NCI-H128 (cell line): ENCODE measurements at regions not wholly inside any gene's neighbourhood (a gene's known extent, or its start where the extent isn't known, plus 50 kb on each side); places are given as distances from the start of the nearest gene placed in this dataset.
"Not testable (repeated sequence)": the region's sequence is repeated elsewhere in the genome, so short reads cannot be mapped to it uniquely, and the experiment has no call there.

Experiments used
- DNase-seq: peaks from one replicate; lab custom pipeline; 2025; ENCODE audit not compliant: unreplicated experiment; lab: John Stamatoyannopoulos, UW

DNA sequence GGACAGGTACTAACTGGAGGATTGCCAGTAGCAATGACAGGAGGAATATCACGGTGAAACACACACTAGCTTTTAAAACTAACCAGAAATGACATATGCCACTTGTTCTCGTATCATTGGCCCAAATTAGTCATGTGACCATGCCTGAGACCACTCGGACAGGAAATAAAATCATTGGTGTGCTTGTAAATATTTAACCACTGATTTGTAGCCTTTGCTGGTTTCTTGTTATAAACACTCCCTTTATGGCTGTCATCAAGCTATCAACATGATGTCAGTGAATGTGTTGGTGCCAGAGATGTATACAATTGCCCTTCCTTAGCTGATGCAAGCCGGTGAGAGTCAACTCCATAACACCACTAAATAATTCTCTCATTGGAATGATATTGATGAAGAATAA, 123.7 kb upstream of the ANKH start:
- no peak for DNase-seq

DNA sequence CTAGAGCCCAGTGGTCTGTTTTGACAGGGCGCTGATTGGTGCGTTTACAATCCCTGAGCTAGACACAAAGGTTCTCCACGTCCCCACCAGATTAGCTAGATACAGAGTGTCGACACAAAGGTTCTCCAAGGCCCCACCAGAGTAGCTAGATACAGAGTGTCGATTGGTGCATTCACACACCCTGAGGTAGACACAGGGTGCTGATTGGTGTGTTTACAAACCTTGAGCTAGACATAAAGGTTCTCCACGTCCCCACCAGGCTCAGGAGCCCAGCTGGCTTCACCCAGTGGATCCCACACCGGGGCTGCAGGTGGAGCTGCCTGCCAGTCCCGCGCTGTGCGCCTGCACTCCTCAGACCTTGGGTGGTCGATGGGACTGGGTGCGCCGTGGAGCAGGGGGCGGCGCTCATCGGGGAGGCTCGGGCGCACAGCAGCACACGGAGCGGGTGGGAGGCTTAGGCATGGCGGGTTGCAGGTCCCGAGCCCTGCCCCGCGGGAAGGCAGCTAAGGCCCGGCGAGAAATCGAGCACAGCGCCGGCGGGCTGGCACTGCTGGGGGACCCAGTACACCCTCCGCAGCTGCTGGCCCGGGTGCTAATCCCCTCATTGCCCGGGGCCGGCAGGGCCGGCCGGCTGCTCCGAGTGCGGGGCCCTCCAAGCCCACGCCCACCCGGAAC, 122.0 kb upstream of the ANKH start:
- DNase-seq, result not testable (repeated sequence)

DNA sequence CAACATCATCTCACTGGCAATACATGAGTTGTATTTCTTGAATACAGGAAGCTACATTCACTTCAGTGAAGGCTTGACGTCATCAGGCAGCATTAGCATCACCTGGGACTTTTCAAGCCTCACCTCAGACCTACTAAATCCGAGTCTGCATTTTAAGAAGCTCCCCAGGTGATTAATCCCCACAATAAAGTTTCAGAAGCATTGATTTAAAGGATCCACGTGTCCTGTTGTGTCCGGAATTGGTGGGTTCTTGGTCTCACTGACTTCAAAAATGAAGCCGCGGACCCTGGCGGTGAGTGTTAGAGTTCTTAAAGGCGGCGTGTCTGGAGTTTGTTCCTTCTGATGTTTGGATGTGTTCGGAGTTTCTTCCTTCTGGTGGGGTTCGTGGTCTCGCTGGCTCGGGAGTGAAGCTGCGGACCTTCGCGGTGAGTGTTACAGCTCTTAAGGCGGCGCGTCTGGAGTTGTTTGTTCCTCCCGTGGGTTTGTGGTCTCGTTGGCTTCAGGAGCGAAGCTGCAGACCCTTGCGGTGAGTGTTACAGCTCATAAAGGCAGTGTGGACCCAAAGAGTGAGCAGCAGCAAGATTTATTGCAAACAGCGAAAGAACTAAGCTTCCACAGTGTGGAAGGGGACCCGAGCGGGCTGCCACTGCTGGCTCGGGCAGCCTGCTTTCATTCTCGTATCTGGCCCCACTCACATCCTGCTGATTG, 121.3 kb upstream of the ANKH start:
- DNase-seq, result not testable (repeated sequence)

DNA sequence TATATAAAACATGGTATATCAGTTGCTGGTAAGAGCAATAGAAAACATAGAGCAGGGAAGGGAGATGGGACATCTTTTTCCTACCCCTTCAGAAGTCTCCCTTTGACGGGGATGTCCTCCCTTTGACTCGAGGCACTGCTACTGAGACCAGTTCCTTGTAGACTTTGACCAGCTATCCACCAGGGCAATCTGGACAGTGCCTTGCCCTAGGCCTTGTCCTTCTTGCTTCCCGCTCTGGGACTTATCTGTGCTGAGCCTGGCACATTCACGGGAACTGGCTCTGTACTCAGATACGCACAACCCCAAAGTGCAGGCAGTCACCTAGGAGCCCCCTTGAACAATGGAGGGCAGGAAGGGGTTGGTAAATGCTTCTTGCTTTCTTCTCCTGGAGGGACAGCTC, 116.6 kb upstream of the ANKH start:
- no peak for DNase-seq

DNA sequence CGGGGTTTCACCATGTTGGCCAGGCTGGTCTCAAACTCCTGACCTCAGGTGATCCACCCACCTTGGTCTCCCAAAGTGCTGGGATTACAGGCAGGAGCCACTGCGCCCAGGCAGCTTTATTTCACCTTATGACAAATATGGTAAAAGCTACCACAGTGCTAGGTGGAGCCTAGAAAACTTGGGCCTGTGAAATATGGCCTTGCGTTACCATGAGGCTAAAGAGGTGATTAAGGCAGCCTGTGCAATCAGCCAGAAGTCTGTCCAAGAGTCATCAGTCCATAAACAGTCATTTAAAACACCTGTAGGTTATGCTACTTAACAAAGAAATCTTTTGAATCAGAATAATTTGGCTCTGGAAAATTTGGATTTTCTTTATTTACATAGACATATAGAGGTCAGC, 114.8 kb upstream of the ANKH start:
- DNase-seq, result no peak

DNA sequence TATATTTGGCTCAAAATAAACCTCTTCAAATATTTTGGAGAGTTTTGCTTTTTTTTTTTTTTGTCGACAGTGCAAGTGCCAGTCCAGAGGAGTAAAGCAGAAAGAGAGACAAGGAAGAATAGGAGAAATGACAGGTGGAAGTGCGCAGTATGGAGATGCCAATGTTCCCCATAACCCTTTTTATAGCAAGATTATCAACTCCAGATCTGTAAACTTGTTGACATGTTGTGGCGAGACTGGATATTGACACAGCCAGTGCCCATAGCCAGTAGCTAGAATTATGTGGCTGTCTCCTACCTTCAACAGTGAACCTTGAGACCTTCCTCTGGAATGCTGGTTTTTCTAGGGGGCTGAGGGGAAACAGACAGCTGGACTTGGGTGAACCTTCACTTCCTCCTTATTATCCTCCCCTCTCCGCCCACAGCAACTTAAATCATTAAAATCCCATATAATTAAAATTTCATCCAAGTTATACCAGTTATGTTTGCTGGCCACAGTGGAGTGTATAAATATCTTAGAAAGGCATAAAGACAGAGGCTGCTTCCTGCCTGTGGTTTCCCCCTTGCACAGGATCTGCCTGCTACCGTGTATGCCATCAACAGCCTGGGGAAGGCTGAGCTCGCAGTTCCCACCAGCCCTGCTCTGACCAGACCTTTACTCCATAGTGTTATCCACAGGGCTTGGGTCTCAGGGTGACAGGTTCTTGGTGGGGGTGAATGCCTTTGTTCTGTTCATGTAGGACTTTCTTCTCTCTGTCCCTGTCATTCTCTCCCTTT, 112.3 kb upstream of the ANKH start:
- no peak for DNase-seq

DNA sequence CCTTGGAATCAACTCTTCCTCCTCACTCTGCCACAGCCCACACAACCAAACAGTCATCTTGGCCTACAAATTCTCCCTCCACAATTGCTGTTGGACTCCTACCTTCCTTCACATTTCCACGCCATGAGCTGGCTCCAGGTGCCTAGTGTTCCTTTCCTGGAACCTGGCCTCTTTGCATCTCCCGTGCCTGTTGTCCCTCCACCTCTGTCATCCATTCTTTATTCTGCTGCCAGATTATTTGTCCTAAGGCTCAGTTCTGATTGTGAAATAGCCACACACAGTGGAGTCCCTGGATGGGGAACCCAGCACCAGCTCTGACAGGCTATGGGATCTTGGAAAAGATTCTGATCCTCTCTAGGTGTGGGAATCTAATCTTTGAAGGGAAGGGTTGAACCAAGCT, 109.1 kb upstream of the ANKH start:
- DNase-seq, result no peak

DNA sequence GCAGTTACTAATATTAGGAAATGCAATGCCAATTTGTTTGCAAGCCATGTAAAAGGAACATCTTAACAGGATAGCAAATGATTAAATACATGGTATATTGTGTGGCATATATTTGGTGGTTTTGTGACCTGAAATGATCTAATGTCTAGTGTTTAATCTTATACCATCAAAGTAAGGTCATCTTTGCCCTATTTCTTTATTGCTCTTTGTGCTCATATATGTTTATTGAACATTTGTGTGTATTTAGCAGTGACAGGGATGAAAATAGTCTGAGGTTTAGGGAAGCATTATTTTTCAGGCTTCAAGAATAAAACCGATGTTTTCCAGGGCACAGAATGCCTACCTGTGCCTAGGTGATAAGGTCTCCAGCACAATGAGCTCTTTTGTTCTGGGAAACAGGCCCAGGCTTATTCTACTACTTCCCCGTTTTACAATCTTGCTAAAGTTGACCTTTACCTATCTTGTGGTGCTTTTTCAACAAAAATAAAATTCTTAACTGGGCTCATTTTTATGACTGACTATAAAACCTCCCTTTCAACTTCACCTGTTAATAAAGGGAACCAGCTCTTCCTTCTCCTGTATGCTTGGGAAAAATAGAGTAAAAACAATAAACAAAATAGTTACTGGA, 105.6 kb upstream of the ANKH start:
- DNase-seq, result no peak

DNA sequence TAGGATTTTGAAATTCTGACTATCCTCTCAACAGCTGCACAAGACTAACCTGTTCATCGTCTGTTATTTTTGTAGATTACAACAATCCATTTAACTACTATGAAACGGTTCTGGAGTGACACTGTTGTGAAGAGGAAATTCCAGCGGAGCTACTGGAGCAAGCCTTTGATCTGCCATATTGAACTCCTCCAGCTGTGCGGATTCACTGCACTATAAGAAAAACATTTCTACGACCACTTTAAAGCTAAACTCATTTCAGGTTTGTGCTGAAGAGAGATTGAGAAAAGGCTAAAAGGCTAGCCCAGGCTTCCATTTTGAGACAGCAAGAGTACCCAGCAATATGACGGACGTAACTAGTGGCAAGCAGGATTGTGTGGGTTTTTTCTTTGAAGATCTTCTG, 104.9 kb upstream of the ANKH start:
- no peak for DNase-seq

DNA sequence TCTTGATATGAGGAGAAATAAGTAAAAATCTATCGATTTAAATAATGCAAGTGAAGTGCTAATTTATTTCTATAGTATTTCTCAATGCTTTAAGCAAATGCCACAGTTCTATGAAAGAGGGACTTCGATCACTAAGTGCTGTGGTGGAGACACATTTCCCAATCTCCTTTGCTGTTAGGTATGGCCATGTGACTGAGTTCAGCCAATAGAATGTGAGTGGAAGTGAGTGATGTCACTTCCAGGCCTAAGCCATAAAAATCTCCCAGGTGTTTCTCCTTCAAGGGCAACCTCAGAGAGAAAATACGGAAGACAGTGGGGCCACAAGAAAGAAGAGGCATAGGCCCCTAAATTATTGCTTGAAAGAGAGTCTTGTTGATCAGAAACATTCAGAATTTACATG, 100.3 kb upstream of the ANKH start:
- DNase-seq, result no peak

DNA sequence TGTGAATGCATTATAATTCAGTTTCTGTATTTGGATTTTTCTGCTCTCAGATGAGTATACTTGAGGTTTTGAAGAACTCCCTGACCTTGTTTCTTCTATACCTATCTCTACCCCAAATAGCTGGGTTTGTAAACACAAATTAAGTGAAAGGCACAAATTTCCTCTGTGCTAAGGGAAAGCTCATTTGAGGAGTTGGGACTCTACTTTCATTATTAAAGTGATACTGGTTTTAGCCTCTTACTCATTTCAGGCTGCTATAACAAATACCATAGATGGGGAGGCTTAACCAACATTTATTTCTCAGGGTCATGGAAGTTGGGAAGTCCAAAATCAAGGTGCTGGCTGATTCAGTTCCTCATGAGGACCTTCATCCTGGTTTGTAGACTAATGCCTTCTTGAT, 97.2 kb upstream of the ANKH start:
- no peak for DNase-seq

DNA sequence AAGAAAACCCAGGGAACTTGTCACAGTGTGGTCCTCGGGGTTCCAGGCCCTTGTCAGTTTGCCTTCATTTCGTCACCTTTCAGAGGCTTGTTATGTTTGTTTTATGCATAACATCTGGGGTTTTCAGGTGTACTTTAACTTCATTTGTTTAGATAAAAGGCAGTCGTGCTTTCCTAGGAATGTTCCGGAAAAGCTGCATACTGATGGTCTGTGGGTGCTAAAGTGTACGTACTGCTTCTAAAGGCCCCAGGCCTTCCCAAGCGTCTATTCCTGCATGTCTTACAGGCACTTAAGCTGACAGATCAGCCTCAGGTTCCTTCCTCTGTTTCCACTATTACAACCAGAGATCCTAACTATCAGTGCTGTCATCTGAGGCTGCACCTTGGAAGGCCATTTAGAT, 95.6 kb upstream of the ANKH start:
- no peak for DNase-seq

DNA sequence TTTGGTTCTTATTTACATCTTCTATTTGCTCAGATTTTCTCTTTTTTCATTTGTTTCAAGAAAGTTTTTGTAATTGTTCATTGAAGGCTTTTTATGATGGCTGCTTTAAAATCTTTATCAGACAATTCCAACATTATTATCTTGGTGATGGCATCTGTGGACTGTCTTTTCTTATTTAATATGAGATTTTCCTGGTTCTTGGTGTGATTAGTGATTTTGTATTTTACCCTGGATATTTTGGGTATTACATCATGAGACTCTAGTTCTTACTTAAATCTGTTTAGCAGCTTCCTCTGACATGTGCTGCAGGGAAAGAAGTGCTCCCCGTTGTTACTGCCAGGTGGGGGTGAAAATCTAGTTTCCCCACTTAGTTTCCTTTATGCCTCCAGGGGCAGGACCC, 94.2 kb upstream of the ANKH start:
- DNase-seq, result no peak

DNA sequence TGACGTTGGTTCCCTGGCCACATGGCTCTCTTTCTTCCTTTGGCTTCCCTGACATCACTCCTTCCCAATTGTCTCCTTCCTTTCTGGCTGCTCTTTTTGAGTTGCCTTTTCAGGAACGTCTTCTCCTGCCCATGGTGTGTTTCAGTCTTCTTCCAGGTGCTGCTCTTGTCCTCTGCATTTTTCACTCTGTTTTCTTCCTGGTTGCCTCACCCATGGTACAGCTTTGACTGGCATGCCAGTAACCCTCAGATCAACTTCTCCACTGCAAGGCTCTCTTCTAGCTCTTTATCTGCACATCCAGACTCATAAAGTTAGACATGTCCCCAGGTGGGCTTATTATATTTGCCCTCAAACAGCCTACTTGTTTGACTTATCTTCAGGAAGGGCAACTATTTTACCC, 91.0 kb upstream of the ANKH start:
- DNase-seq, result no peak

DNA sequence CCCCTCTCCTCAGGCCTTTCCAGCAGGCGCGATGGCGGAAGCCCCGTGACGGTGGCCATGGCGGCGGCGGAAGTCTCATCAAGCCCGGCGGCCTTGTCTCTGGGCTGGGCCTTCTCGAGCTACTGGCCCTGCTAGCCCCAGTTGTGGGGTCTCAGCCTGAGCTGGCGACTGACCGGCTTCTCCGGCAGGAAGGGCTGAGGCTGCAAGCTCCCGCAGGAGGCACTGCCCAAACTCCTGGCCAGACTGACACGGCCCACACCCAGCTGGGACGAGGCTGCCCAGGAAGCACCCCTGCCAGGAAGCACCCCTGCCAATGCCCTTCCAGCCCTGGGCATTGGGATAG, 88.5 kb upstream of the ANKH start:
- DNase-seq, result no peak

DNA sequence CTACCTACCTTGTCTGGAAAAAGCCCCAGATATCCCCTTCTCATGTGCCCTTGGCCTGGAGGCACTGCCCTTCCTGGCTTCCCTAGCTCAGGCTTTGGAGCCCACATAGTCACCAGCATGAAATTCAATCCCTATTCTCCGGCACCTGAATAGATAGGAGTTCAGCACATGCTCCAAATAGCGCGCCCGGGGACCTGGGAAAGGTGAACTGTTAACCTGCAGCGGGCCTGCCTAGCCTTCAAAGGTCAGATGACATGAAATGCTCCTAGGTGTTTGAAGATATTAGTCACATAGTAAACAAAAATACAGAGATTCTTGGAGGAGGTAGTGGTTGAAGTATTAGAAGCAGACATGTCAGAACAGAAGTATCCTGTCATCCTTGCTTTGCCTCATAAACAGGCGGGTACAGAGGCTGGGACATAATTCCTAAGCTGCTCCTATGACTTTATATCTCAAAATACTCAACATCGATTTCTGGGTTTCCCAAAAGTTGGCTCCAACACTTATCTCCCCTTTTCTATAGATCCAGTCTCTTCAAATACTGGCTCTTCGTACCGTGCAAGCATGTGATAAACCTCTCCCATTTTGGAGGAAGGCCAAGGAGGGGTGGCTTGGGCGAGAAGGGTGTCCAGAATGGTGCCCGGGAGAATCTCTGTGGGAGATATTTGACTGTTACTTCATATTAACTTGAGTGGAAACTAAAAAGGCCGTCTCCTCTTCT, 88.0 kb upstream of the ANKH start:
- no peak for DNase-seq

DNA sequence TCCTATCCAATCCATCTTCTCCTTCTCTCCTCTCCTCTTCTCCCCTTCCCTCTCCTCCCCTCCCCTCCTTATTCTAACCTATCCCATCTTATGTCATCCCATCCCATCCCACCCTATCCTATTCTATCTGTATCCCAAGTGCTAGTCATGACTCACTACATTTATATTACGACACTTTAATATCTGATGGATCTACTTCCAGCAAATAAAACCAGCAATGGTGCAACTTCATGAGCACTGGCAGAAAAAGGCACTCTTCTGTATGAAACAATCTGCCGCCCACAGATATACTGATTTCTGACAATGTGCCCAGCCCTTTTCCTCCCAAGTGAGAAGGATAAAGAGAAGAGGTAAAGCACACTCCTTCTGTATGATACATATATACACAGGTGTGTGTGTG, 86.6 kb upstream of the ANKH start:
- no peak for DNase-seq

DNA sequence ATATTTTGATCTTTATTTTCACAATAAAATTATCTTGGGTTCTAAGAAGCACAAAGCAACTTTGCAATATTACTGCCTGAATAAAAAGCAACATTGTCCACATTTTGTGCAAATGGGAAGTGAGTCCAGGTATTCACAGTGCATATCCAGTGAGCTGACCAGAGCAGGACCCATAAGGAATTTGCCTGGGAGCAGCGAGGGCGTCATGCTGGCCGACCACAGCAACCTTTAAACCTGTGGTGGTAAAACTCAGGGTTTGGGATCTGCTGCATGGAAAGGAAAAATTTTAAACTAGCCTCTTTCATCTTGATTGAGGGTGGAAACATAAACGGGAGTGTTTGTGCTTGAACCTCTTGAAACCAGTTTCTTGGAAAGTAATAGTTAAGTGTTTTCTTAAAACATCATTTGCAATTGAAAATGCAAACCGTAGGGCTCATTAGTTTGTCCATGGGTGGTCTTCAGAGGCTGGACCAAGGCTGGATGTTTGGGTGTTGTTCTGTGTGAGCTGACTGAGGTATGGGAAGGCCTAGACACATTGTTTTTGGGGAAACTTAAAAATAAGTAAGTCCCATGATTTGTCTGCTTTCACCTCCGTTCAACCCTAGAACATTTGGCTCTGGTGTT, 85.0 kb upstream of the ANKH start:
- DNase-seq, result no peak

DNA sequence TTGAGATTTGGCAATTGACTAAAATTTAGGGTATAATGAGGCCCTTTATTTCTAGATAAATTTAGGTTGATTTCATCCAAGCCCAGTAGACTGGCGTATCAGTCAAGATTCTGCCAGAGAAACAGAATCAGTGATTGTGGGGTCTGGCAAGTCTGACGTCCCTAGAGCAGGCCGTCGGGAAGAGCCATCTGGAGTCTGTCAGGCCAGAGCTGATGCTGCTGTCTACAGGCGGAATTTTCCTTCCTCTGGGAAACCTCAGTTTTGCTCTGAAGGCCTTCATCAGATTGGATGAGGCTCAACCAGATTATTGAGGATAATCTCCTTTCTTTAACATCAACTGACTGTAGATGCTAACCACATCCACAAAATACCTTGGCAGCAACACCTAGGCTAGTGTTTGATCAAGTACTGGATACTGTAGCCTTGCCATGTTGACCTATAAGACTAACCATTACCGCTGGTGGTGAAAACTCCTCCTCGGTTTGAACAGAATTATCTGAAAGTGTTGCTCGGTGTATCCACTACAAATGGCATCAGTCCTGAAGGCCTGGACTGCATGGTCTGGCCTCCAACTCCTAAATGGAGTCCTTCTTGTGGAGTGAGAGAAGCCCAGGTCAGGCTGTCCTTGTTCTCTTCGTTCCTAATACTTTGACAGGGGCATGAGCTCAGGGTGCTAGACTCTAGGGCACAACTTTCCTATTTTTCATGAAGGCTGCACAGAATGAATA, 83.2 kb upstream of the ANKH start:
- no peak for DNase-seq

DNA sequence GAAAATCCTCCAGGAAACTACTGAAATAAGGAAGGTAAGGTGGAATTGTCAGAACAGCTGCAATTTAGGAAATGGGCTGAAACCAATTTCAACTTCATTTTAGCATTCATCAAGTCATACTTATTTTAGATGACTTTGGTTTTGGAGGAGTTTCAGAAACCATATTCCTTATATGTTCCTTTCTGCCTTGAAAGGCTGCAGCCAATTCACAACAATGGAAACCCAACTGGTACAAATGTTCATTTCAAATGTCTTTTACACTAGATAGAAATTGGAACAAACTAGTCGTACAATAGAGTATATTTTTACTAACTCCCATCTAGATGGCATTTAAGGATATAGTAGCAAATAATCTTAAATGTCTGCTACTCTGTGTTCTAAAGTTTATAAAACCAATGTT, 82.6 kb upstream of the ANKH start:
- no peak for DNase-seq
